Hematopoietic multipotent progenitor cell treated with erythropoietin and hydrocortisone succinate and interleukin-3 and kit ligand, for 15 days (in vitro differentiated cells): ENCODE measurements at regions not wholly inside any gene's neighbourhood (a gene's known extent, or its start where the extent isn't known, plus 50 kb on each side); places are given as distances from the start of the nearest gene placed in this dataset.

Experiments
- DNase-seq: peaks from one replicate; pipeline ENCODE4 v3.0.0-alpha.2; 2015; ENCODE audit warnings: low spot score

GRCh38 chr2:41488888-41489287, 558.9 kb upstream of the PKDCC start:
- no peak for DNase-seq

- DNase-seq: no peak
Observed at GRCh38 chr2:41489638-41490037, 558.2 kb upstream of the PKDCC start.

- no peak for DNase-seq
Observed at GRCh38 chr2:41495050-41495449, 552.8 kb upstream of the PKDCC start.

GRCh38 chr2:41496908-41497307, 550.9 kb upstream of the PKDCC start:
- no peak for DNase-seq

- no peak for DNase-seq
Observed at GRCh38 chr2:41498781-41499180, 549.0 kb upstream of the PKDCC start.

- no peak for DNase-seq
Observed at GRCh38 chr2:41500895-41501294, 546.9 kb upstream of the PKDCC start.

GRCh38 chr2:41502752-41503151, 545.1 kb upstream of the PKDCC start:
- no peak for DNase-seq

GRCh38 chr2:41504532-41504931, 543.3 kb upstream of the PKDCC start:
- DNase-seq: no peak

GRCh38 chr2:41510108-41510507, 537.7 kb upstream of the PKDCC start:
- no peak for DNase-seq

GRCh38 chr2:41521211-41521610, 526.6 kb upstream of the PKDCC start:
- no peak for DNase-seq

- DNase-seq: no peak
Observed at GRCh38 chr2:41527525-41528323, 520.1 kb upstream of the PKDCC start.

GRCh38 chr2:41535575-41535974, 512.2 kb upstream of the PKDCC start:
- no peak for DNase-seq

GRCh38 chr2:41540272-41540998, 507.4 kb upstream of the PKDCC start:
- DNase-seq: no peak

GRCh38 chr2:41543726-41544125, 504.1 kb upstream of the PKDCC start:
- no peak for DNase-seq

- no peak for DNase-seq
Observed at GRCh38 chr2:41544709-41545108, 503.1 kb upstream of the PKDCC start.

- DNase-seq: no peak
Observed at GRCh38 chr2:41546031-41546430, 501.8 kb upstream of the PKDCC start.

GRCh38 chr2:41568648-41569047, 479.2 kb upstream of the PKDCC start:
- DNase-seq: no peak

- DNase-seq: no peak
Observed at GRCh38 chr2:41572154-41572553, 475.7 kb upstream of the PKDCC start.

GRCh38 chr2:41576423-41576822, 471.4 kb upstream of the PKDCC start:
- no peak for DNase-seq

- DNase-seq: no peak
Observed at GRCh38 chr2:41579806-41580205, 468.0 kb upstream of the PKDCC start.

GRCh38 chr2:41580806-41581205, 467.0 kb upstream of the PKDCC start:
- no peak for DNase-seq

GRCh38 chr2:41595240-41595639, 452.6 kb upstream of the PKDCC start:
- no peak for DNase-seq

- DNase-seq: no peak
Observed at GRCh38 chr2:41597680-41598079, 450.1 kb upstream of the PKDCC start.
